Transverse colon (tissue), 4 donors: ENCODE measurements at regions not wholly inside any gene's neighbourhood (a gene's known extent, or its start where the extent isn't known, plus 50 kb on each side); places are given as distances from the start of the nearest gene placed in this dataset.

Experiments
- DNase-seq: peaks from one replicate; pipeline ENCODE4 v3.0.0-alpha.2; 2019
- H3K27ac ChIP-seq, 4 donors: fragments of 200-600 bp; sonication (generic); 2 replicates each; pipeline ENCODE4 v1.5.1; 2016 to 2018; ENCODE audit warnings: inconsistent platforms in 4 of 4
- H3K27me3 ChIP-seq: fragments of 200-600 bp; sonication (generic); 2 replicates; pipeline ENCODE4 v1.5.1; 2017; ENCODE audit warnings: inconsistent platforms
- H3K36me3 ChIP-seq, 4 donors: fragments of 200-600 bp; sonication (generic); 2 replicates each; pipeline ENCODE4 v1.5.1; 2017 to 2019; ENCODE audit warnings: inconsistent platforms in 4 of 4
- H3K4me1 ChIP-seq, 4 donors: fragments of 200-600 bp; sonication (generic); 2 replicates each; pipeline ENCODE4 v1.5.1; 2017 to 2020; ENCODE audit warnings: inconsistent platforms in 4 of 4
- H3K4me3 ChIP-seq, 4 donors: fragments of 200-600 bp; sonication (generic); 1 replicate in 1 of 4; 2 replicates in 3 of 4; pipeline versions ENCODE4 v1.5.1 to v1.6.1; 2017 to 2019; ENCODE audit warnings: inconsistent platforms in 4 of 4
- H3K9me3 ChIP-seq, 2 donors: fragments of 200-600 bp; sonication (generic); 2 replicates each; pipeline ENCODE4 v1.5.1; 2017 to 2019; ENCODE audit warnings: inconsistent platforms in 2 of 2
- EP300 ChIP-seq: sonication (generic); formaldehyde crosslinking; IDR thresholded peaks from one replicate; pipeline ENCODE4 v1.6.1; 2017; ENCODE audit warnings: antibody characterized with exemption, low read depth
- POLR2A ChIP-seq: fragments of 450-650 bp; IDR thresholded peaks from one replicate; pipeline ENCODE4 v1.6.1; 2016; ENCODE audit warnings: antibody characterized with exemption, mild to moderate bottlenecking, moderate library complexity
- POLR2AphosphoS5 ChIP-seq, 3 donors: sonication (generic); formaldehyde crosslinking; IDR thresholded peaks; one replicate each; pipeline ENCODE4 v1.6.1; 2016; ENCODE audit warnings: antibody characterized with exemption in 3 of 3
- WGBS, 2 donors: methylation state at CpG; one replicate each; pipeline ENCODE4 v1.1.5; 2018; ENCODE audit warnings: low coverage in 1 of 2; 5-methylcytosine and 5-hydroxymethylcytosine counted together
- in situ Hi-C, 4 donors: fragments of 200-750 bp; cut with MboI; loops; one replicate each; pipeline versions ENCODE4 v1.15.0 to v1.15.1; 2017; ENCODE audit warnings: low sequenced_read_pairs in 3 of 4, low pct_ligation_motif_present in 1 of 4, low pct_unique_long_range_greater_than_20kb in 1 of 4
- intact Hi-C: fragments of 100-400 bp; cut with DNase I; formaldehyde crosslinking; loops from one replicate; pipeline ENCODE4 v1.15.1; 2023; ENCODE audit warnings: low total_unique reads
- TF ChIP-seq, protein P1 (sequence below), 5 experiments: fragments of 200-600 bp in 3 of 5; fragments of 450-650 bp in 2 of 5; sonication (generic) in 3 of 5; IDR thresholded peaks; 1 replicate in 2 of 5; 2 replicates in 3 of 5; pipeline ENCODE4 v1.5.1; 2016 to 2017; ENCODE audit warnings: antibody characterized with exemption in 5 of 5, inconsistent platforms in 3 of 5, mild to moderate bottlenecking in 2 of 5, moderate library complexity in 1 of 5

DNA sequence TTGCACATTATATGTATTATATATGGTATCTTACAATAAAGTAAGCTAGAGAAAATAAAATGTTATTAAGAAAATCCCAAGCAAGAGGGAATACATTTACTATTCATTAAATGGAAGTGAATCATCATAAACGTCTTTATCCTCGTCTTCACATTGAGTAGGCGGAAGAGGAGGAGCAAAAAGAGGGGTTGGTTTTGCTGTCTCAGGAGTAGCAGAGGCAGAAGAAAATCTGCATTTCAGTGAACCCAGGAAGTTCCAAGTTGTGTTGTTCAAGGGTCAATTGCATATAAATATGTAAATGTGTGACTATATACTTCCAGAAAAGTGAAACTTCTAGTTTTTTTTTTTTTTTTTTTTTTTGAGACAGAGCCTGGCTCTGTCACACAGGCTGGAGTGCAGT is 301.4 kb downstream of the TMA16 start:
- TF ChIP-seq, protein P1, sequence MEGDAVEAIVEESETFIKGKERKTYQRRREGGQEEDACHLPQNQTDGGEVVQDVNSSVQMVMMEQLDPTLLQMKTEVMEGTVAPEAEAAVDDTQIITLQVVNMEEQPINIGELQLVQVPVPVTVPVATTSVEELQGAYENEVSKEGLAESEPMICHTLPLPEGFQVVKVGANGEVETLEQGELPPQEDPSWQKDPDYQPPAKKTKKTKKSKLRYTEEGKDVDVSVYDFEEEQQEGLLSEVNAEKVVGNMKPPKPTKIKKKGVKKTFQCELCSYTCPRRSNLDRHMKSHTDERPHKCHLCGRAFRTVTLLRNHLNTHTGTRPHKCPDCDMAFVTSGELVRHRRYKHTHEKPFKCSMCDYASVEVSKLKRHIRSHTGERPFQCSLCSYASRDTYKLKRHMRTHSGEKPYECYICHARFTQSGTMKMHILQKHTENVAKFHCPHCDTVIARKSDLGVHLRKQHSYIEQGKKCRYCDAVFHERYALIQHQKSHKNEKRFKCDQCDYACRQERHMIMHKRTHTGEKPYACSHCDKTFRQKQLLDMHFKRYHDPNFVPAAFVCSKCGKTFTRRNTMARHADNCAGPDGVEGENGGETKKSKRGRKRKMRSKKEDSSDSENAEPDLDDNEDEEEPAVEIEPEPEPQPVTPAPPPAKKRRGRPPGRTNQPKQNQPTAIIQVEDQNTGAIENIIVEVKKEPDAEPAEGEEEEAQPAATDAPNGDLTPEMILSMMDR (IDR thresholded peaks at IDR 0.05) = no peak
- no peak for TF ChIP-seq POLR2A
- no peak for TF ChIP-seq EP300
- no peaks in the 10 kb centered on the region for H3K9me3 ChIP-seq
- WGBS, 2 donors = 72 to 85% methylated on average over 3 of the region's 3 CpGs
- in situ Hi-C loops = no loop called here
- no peak for DNase-seq
- H3K36me3 ChIP-seq = no peaks in the 10 kb centered on the region
- no peaks in the 10 kb centered on the region for H3K4me1 ChIP-seq
- intact Hi-C loops = no loop called here
- H3K27me3 ChIP-seq = no peaks in the 10 kb centered on the region
- no peak overlapping the region for H3K27ac ChIP-seq
- H3K4me3 ChIP-seq = no peak overlapping the region

- in situ Hi-C loops = no loop called here
Observed at GRCh38 chr4:163804001-163804400, 309.5 kb downstream of the TMA16 start.

GRCh38 chr4:163806653-163807052 is 312.2 kb downstream of the TMA16 start:
- DNase-seq = no peak
- TF ChIP-seq EP300 (no peak), POLR2A (no peak), POLR2AphosphoS5 (IDR thresholded peaks at IDR 0.05) (no peak)
- TF ChIP-seq, protein P1 (IDR thresholded peaks at IDR 0.05) = no peak
- Histone ChIP-seq H3K27me3 (no peaks in the 10 kb centered on the region), H3K27ac (no peak overlapping the region), H3K4me3 (no peak overlapping the region), H3K36me3 (no peaks in the 10 kb centered on the region), H3K4me1 (no peaks in the 10 kb centered on the region), H3K9me3 (no peaks in the 10 kb centered on the region)
- WGBS, 2 donors = 39 to 42% methylated on average over 2 of the region's 2 CpGs
- in situ Hi-C loops (no loop called here), intact Hi-C loops (no loop called here)

More at GRCh38 chr4:163804001-163804400, 309.5 kb downstream of the TMA16 start:
- intact Hi-C loops = no loop called here
- H3K36me3 ChIP-seq = no peaks in the 10 kb centered on the region
- H3K27me3 ChIP-seq = no peaks in the 10 kb centered on the region
- H3K4me3 ChIP-seq = no peak overlapping the region
- H3K27ac ChIP-seq = no peak overlapping the region
- H3K9me3 ChIP-seq = no peaks in the 10 kb centered on the region
- no peak for TF ChIP-seq POLR2AphosphoS5 (IDR thresholded peaks at IDR 0.05)
- TF ChIP-seq, protein P1 (IDR thresholded peaks at IDR 0.05) = no peak
- TF ChIP-seq EP300 = no peak
- TF ChIP-seq POLR2A = no peak
- no peaks in the 10 kb centered on the region for H3K4me1 ChIP-seq
- no peak for DNase-seq

DNA sequence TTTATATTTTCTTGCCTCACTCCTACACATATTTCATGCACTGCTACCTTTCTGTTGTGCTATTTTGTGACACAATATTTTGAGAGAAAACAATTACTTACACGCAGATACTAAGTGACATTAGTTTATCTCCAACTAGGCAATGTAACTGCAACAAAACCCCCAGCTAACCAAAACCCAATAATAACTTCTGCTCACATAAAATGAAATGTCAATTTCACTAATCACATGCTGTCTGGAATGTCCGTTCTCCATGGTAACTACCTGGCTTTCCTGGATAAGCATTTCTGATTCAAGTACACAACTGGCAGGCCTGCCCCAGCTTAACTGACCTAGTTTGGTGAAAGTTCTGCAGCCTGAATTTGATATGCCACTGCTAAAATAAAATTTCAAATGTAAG is 313.5 kb downstream of the TMA16 start:
- no peak for TF ChIP-seq POLR2AphosphoS5 (IDR thresholded peaks at IDR 0.05)
- TF ChIP-seq, protein P1 (IDR thresholded peaks at IDR 0.05) = no peak
- TF ChIP-seq EP300 = no peak
- TF ChIP-seq POLR2A = no peak
- Histone ChIP-seq H3K27me3 (no peaks in the 10 kb centered on the region), H3K36me3 (no peaks in the 10 kb centered on the region), H3K27ac (no peak overlapping the region), H3K9me3 (no peaks in the 10 kb centered on the region), H3K4me1 (no peaks in the 10 kb centered on the region), H3K4me3 (no peak overlapping the region)
- intact Hi-C loops (no loop called here), in situ Hi-C loops (no loop called here)
- WGBS, 2 donors = 73 to 83% methylated on average over 2 of the region's 2 CpGs
- no peak for DNase-seq
